Glomerular visceral epithelial cell (primary cell): ENCODE measurements at regions not wholly inside any gene's neighbourhood (a gene's known extent, or its start where the extent isn't known, plus 50 kb on each side); places are given as distances from the start of the nearest gene placed in this dataset.

Source experiments
- DNase-seq: peaks from one replicate; pipeline ENCODE4 v3.0.0-alpha.2; 2016; ENCODE audit errors: extremely low spot score

GRCh38 chr11:37072538-37073055 lies 474.6 kb upstream of the RAG2 start:
- DNase-seq: no peak

GRCh38 chr11:37050311-37050710 lies 452.3 kb upstream of the RAG2 start:
- DNase-seq: no peak

- no peak for DNase-seq
These were observed 442.9 kb upstream of the RAG2 start for GRCh38 chr11:37040921-37041320.

- DNase-seq: no peak
These were observed 440.9 kb upstream of the RAG2 start for GRCh38 chr11:37038911-37039310.

GRCh38 chr11:37026741-37027140 lies 428.7 kb upstream of the RAG2 start:
- DNase-seq: no peak

- DNase-seq: no peak
These were observed 428.3 kb upstream of the RAG2 start for GRCh38 chr11:37026326-37026725.

GRCh38 chr11:37006563-37006962 lies 408.5 kb upstream of the RAG2 start:
- no peak for DNase-seq

GRCh38 chr11:37002831-37003230 lies 404.8 kb upstream of the RAG2 start:
- DNase-seq: no peak

- no peak for DNase-seq
These were observed 399.6 kb upstream of the RAG2 start for GRCh38 chr11:36997656-36998055.

GRCh38 chr11:36996795-36997194 lies 398.8 kb upstream of the RAG2 start:
- DNase-seq: no peak

- DNase-seq: no peak
These were observed 396.2 kb upstream of the RAG2 start for GRCh38 chr11:36994208-36994607.

GRCh38 chr11:36988556-36988955 lies 390.5 kb upstream of the RAG2 start:
- DNase-seq: no peak

- DNase-seq: no peak
These were observed 387.5 kb upstream of the RAG2 start for GRCh38 chr11:36985562-36985961.

GRCh38 chr11:36976741-36977140 lies 378.7 kb upstream of the RAG2 start:
- DNase-seq: no peak

GRCh38 chr11:36974771-36975170 lies 376.7 kb upstream of the RAG2 start:
- no peak for DNase-seq

GRCh38 chr11:36953976-36954375 lies 355.9 kb upstream of the RAG2 start:
- peak; percentile 38 for DNase-seq

- DNase-seq: no peak
These were observed 350.6 kb upstream of the RAG2 start for GRCh38 chr11:36948460-36949127.

GRCh38 chr11:36945384-36945783 lies 347.3 kb upstream of the RAG2 start:
- peak; percentile 3 for DNase-seq

GRCh38 chr11:36933481-36933880 lies 335.4 kb upstream of the RAG2 start:
- no peak for DNase-seq

GRCh38 chr11:36931139-36931538 lies 333.1 kb upstream of the RAG2 start:
- no peak for DNase-seq

GRCh38 chr11:36930256-36930655 lies 332.2 kb upstream of the RAG2 start:
- DNase-seq: no peak

GRCh38 chr11:36929401-36929800 lies 331.4 kb upstream of the RAG2 start:
- DNase-seq: no peak

GRCh38 chr11:36928621-36929020 lies 330.6 kb upstream of the RAG2 start:
- DNase-seq: no peak

- no peak for DNase-seq
These were observed 301.8 kb upstream of the RAG2 start for GRCh38 chr11:36899800-36900199.
